ENCODE measurements at regions not wholly inside any gene's neighbourhood (a gene's known extent, or its start where the extent isn't known, plus 50 kb on each side); places are given as distances from the start of the nearest gene placed in this dataset.

DNA sequence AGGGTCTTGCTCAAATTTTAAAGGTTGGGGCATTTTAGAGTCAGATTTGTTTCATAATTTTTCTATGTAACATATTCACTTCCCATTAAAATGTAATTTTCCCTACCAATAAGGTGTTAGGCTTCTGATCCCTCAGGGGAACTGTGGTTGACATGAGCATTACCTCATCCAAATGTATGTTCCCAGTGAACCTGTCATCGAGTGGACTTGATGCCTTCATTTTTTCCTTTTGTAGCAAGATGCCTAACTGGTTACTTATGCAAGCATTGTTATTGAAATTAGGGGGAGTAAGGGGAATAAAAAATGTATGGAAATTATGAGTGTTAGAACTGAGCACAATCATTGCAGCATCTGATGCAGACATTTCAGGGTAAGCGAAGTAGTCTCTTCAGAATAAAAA, 360.5 kb downstream of the BCKDHB start:
- DNase-seq (ENCODE audit: low read depth, low spot score) (no peak), ATAC-seq (no peak)
- no peaks in the 10 kb centered on the region for H3K27me3 ChIP-seq (ENCODE audit: control insufficient read depth, insufficient read depth, low read length)
- no peak overlapping the region for H3K4me3 ChIP-seq (ENCODE audit: low read depth in 2 of 2, low read length in 2 of 2)
- in situ Hi-C loops (cut with HindIII; ENCODE audit: low pct_unique_long_range_greater_than_20kb, low sequenced_read_pairs) = no loop called here
- H3K4me1 ChIP-seq (ENCODE audit: control insufficient read depth, insufficient read depth, low read length) = no peaks in the 10 kb centered on the region
- TF ChIP-seq TCF7L2 (IDR thresholded peaks at IDR 0.05; ENCODE audit: low read depth, low read length) (no peak), POLR2AphosphoS5 (IDR thresholded peaks at IDR 0.05; ENCODE audit: low read depth, low read length) (no peak), SIN3A (IDR thresholded peaks at IDR 0.05; ENCODE audit: borderline replicate concordance, insufficient read depth, low read depth, low read length) (no peak)
- TF ChIP-seq, protein P1, sequence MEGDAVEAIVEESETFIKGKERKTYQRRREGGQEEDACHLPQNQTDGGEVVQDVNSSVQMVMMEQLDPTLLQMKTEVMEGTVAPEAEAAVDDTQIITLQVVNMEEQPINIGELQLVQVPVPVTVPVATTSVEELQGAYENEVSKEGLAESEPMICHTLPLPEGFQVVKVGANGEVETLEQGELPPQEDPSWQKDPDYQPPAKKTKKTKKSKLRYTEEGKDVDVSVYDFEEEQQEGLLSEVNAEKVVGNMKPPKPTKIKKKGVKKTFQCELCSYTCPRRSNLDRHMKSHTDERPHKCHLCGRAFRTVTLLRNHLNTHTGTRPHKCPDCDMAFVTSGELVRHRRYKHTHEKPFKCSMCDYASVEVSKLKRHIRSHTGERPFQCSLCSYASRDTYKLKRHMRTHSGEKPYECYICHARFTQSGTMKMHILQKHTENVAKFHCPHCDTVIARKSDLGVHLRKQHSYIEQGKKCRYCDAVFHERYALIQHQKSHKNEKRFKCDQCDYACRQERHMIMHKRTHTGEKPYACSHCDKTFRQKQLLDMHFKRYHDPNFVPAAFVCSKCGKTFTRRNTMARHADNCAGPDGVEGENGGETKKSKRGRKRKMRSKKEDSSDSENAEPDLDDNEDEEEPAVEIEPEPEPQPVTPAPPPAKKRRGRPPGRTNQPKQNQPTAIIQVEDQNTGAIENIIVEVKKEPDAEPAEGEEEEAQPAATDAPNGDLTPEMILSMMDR (IDR thresholded peaks at IDR 0.05) = no peak
- TF ChIP-seq, protein P2, sequence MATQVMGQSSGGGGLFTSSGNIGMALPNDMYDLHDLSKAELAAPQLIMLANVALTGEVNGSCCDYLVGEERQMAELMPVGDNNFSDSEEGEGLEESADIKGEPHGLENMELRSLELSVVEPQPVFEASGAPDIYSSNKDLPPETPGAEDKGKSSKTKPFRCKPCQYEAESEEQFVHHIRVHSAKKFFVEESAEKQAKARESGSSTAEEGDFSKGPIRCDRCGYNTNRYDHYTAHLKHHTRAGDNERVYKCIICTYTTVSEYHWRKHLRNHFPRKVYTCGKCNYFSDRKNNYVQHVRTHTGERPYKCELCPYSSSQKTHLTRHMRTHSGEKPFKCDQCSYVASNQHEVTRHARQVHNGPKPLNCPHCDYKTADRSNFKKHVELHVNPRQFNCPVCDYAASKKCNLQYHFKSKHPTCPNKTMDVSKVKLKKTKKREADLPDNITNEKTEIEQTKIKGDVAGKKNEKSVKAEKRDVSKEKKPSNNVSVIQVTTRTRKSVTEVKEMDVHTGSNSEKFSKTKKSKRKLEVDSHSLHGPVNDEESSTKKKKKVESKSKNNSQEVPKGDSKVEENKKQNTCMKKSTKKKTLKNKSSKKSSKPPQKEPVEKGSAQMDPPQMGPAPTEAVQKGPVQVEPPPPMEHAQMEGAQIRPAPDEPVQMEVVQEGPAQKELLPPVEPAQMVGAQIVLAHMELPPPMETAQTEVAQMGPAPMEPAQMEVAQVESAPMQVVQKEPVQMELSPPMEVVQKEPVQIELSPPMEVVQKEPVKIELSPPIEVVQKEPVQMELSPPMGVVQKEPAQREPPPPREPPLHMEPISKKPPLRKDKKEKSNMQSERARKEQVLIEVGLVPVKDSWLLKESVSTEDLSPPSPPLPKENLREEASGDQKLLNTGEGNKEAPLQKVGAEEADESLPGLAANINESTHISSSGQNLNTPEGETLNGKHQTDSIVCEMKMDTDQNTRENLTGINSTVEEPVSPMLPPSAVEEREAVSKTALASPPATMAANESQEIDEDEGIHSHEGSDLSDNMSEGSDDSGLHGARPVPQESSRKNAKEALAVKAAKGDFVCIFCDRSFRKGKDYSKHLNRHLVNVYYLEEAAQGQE (IDR thresholded peaks at IDR 0.05; ENCODE audit: insufficient read depth in 1 of 2, low read depth in 2 of 2, low read length in 1 of 2) = no peak
- H3K27ac ChIP-seq (ENCODE audit: low read length) = no peak overlapping the region
- no peaks in the 10 kb centered on the region for H3K9me3 ChIP-seq (ENCODE audit: control insufficient read depth, insufficient read depth, low read depth, low read length)
- H3K36me3 ChIP-seq (ENCODE audit: control insufficient read depth, insufficient read depth, low read length) = no peaks in the 10 kb centered on the region
- no TSS peak for BruUV-seq (replicated peaks)
- ChIA-PET CTCF (no interaction called here), POLR2A (no interaction called here)
- intact Hi-C loops (cut with micrococcal nuclease; ENCODE audit: unreplicated experiment) = no loop called here

DNA sequence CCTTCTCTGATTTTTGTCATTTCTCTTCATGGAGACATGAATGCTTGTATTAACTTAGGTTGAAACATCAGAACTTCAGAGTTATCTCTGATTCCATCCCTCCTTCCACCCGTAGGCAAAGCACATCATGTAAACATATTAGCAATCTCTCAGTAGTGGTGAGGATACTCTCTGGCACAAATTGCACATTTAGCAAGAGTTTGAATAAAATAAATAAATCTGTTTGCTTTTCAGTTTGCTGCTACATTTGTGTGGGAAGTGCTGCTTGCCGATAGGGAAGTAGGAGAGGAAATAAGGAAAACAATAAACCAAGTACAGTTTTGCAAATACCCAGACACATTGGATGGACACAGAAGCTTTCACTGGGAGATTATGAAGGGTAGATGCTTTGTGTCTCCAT, 359.0 kb downstream of the BCKDHB start:
- ChIA-PET POLR2A (no interaction called here), CTCF (no interaction called here)
- ATAC-seq = no peak
- H3K9me3 ChIP-seq (ENCODE audit: control insufficient read depth, insufficient read depth, low read depth, low read length) = no peaks in the 10 kb centered on the region
- no peaks in the 10 kb centered on the region for H3K27me3 ChIP-seq (ENCODE audit: control insufficient read depth, insufficient read depth, low read length)
- TF ChIP-seq, protein P2 (IDR thresholded peaks at IDR 0.05; ENCODE audit: insufficient read depth in 1 of 2, low read depth in 2 of 2, low read length in 1 of 2) = no peak
- TF ChIP-seq SIN3A (IDR thresholded peaks at IDR 0.05; ENCODE audit: borderline replicate concordance, insufficient read depth, low read depth, low read length) (no peak), POLR2AphosphoS5 (IDR thresholded peaks at IDR 0.05; ENCODE audit: low read depth, low read length) (no peak), TCF7L2 (IDR thresholded peaks at IDR 0.05; ENCODE audit: low read depth, low read length) (no peak)
- TF ChIP-seq, protein P1 (IDR thresholded peaks at IDR 0.05) = no peak
- H3K36me3 ChIP-seq (ENCODE audit: control insufficient read depth, insufficient read depth, low read length) = no peaks in the 10 kb centered on the region
- no peaks in the 10 kb centered on the region for H3K4me1 ChIP-seq (ENCODE audit: control insufficient read depth, insufficient read depth, low read length)
- H3K27ac ChIP-seq (ENCODE audit: low read length) = no peak overlapping the region
- no TSS peak for BruUV-seq (replicated peaks)
- H3K4me3 ChIP-seq (ENCODE audit: low read depth in 2 of 2, low read length in 2 of 2) = no peak overlapping the region
- intact Hi-C loops (cut with micrococcal nuclease; ENCODE audit: unreplicated experiment) (no loop called here), in situ Hi-C loops (cut with HindIII; ENCODE audit: low pct_unique_long_range_greater_than_20kb, low sequenced_read_pairs) (no loop called here)
- no peak for DNase-seq (ENCODE audit: low read depth, low spot score)
